ENCODE measurements at regions not wholly inside any gene's neighbourhood (a gene's known extent, or its start where the extent isn't known, plus 50 kb on each side); places are given as distances from the start of the nearest gene placed in this dataset.

GRCh38 chr3:19073341-19074105, 74.8 kb upstream of the KCNH8 start:
- TF ChIP-seq, protein P1, sequence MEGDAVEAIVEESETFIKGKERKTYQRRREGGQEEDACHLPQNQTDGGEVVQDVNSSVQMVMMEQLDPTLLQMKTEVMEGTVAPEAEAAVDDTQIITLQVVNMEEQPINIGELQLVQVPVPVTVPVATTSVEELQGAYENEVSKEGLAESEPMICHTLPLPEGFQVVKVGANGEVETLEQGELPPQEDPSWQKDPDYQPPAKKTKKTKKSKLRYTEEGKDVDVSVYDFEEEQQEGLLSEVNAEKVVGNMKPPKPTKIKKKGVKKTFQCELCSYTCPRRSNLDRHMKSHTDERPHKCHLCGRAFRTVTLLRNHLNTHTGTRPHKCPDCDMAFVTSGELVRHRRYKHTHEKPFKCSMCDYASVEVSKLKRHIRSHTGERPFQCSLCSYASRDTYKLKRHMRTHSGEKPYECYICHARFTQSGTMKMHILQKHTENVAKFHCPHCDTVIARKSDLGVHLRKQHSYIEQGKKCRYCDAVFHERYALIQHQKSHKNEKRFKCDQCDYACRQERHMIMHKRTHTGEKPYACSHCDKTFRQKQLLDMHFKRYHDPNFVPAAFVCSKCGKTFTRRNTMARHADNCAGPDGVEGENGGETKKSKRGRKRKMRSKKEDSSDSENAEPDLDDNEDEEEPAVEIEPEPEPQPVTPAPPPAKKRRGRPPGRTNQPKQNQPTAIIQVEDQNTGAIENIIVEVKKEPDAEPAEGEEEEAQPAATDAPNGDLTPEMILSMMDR (IDR thresholded peaks at IDR 0.05; ENCODE audit: low read depth, low read length), result no peak
- TF ChIP-seq POLR2A (IDR thresholded peaks at IDR 0.05; ENCODE audit: extremely low read depth, insufficient read length), result no peak

All from NB4 (cell line).